GM23248 (cell line): ENCODE measurements at regions not wholly inside any gene's neighbourhood (a gene's known extent, or its start where the extent isn't known, plus 50 kb on each side); places are given as distances from the start of the nearest gene placed in this dataset.

Experiments used
- EZH2 ChIP-seq: fragments of 200-600 bp; sonication (generic); IDR thresholded peaks from 2 replicates; pipeline ENCODE4 v1.6.1; 2018; ENCODE audit warnings: antibody characterized with exemption, mild to moderate bottlenecking; ENCODE audit not compliant: insufficient read depth, poor library complexity, severe bottlenecking
- EZH2phosphoT487 ChIP-seq: fragments of 200-600 bp; sonication (generic); IDR thresholded peaks from 2 replicates; pipeline ENCODE4 v1.6.1; 2018; ENCODE audit warnings: antibody characterized with exemption, moderate library complexity, mild to moderate bottlenecking, low read depth; ENCODE audit not compliant: insufficient read depth

- TF ChIP-seq EZH2phosphoT487 (no peak), EZH2 (no peak)
These were observed 429.2 kb downstream of the FIGN start for GRCh38 chr2:163306647-163307046.
